ENCODE measurements at regions not wholly inside any gene's neighbourhood (a gene's known extent, or its start where the extent isn't known, plus 50 kb on each side); places are given as distances from the start of the nearest gene placed in this dataset.
A peak's percentile ranks its signal among the peaks of the same experiment; 100 is the strongest.

DNA sequence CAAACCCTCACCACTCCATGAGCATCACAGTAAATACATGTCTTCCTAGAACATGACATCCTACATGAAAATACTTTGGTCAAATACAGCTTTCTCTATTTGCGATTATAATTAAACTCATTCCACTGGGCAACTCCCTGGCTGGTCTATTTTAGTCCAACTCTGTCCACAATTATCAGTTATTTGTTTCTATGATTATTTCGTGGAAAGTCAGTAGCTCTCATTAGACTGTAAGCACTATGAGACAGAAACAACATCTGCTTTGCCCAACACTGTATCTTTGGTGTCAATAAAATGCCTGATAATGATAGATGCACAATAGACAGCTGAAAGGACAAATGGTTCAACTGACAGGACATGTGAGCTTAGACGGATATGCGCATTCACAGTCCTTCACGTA lies 292.0 kb downstream of the KLF12 start:
- TF ChIP-seq, protein P1, sequence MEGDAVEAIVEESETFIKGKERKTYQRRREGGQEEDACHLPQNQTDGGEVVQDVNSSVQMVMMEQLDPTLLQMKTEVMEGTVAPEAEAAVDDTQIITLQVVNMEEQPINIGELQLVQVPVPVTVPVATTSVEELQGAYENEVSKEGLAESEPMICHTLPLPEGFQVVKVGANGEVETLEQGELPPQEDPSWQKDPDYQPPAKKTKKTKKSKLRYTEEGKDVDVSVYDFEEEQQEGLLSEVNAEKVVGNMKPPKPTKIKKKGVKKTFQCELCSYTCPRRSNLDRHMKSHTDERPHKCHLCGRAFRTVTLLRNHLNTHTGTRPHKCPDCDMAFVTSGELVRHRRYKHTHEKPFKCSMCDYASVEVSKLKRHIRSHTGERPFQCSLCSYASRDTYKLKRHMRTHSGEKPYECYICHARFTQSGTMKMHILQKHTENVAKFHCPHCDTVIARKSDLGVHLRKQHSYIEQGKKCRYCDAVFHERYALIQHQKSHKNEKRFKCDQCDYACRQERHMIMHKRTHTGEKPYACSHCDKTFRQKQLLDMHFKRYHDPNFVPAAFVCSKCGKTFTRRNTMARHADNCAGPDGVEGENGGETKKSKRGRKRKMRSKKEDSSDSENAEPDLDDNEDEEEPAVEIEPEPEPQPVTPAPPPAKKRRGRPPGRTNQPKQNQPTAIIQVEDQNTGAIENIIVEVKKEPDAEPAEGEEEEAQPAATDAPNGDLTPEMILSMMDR (IDR thresholded peaks at IDR 0.05; ENCODE audit: low read length, missing control alignments) = no peak
- H3K4me3 ChIP-seq (replicated peaks; ENCODE audit: low read depth, low read length) = no peak overlapping the region
- DNase-seq (ENCODE audit: low read depth) = no peak

- H3K4me3 ChIP-seq (replicated peaks; ENCODE audit: low read depth, low read length) = no peak overlapping the region
- no peak for DNase-seq (ENCODE audit: low read depth)
- TF ChIP-seq, protein P1 (IDR thresholded peaks at IDR 0.05; ENCODE audit: low read length, missing control alignments) = no peak
Observed at GRCh38 chr13:73837147-73837546, 297.1 kb downstream of the KLF12 start.

DNA sequence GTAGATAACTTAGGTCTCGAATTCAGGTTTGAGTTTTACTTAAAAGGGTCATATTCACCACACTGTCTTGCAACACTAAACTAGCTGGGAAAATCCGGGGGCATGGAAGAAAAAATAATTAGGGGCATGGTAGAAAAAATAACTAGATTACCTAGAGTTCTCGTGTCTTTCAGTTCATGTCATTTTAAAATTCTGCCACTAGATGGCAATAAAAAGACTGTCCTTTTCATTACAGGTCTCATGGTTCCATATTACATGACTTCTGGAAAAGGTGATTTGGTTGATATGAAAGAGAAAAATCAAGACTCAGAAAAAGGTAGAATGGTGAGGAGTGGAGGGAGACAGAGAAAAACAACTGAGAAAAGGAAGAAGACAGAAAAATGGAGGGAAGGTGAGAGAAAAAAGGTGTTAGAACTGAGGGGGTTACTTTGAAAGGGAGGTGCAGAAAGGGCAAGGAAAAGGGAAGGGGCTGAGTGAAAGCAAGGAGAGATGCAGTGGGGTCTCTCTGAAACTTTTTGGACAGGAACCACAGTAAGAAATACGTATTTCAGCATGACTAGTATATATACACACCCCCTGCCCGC lies 299.0 kb downstream of the KLF12 start:
- DNase-seq (ENCODE audit: low read depth) = peak; percentile 70
- no peak overlapping the region for H3K4me3 ChIP-seq (replicated peaks; ENCODE audit: low read depth, low read length)
- TF ChIP-seq, protein P1 (IDR thresholded peaks at IDR 0.05; ENCODE audit: low read length, missing control alignments) = peak; percentile 52

GRCh38 chr13:73833325-73834070 lies 300.7 kb downstream of the KLF12 start:
- no peak overlapping the region for H3K4me3 ChIP-seq (replicated peaks; ENCODE audit: low read depth, low read length)
- TF ChIP-seq, protein P1 (IDR thresholded peaks at IDR 0.05; ENCODE audit: low read length, missing control alignments) = no peak
- no peak for DNase-seq (ENCODE audit: low read depth)

- DNase-seq (ENCODE audit: low read depth) = no peak
- no peak overlapping the region for H3K4me3 ChIP-seq (replicated peaks; ENCODE audit: low read depth, low read length)
- TF ChIP-seq, protein P1 (IDR thresholded peaks at IDR 0.05; ENCODE audit: low read length, missing control alignments) = no peak
Observed at GRCh38 chr13:73832825-73833224, 301.4 kb downstream of the KLF12 start.

- DNase-seq (ENCODE audit: low read depth) = peak; percentile 25
- H3K4me3 ChIP-seq (replicated peaks; ENCODE audit: low read depth, low read length) = no peak overlapping the region
- TF ChIP-seq, protein P1 (IDR thresholded peaks at IDR 0.05; ENCODE audit: low read length, missing control alignments) = no peak
Observed at GRCh38 chr13:73832128-73832588, 302.0 kb downstream of the KLF12 start.

Data from fibroblast of pulmonary artery (primary cell).